A673 (cell line): ENCODE measurements at regions not wholly inside any gene's neighbourhood (a gene's known extent, or its start where the extent isn't known, plus 50 kb on each side); places are given as distances from the start of the nearest gene placed in this dataset.

Experiments
- EZH2 ChIP-seq: fragments of 200-600 bp; sonication (generic); IDR thresholded peaks from 2 replicates; pipeline ENCODE4 v1.6.1; 2017; ENCODE audit warnings: borderline replicate concordance, low read depth, mild to moderate bottlenecking, mixed read lengths, antibody characterized with exemption, low read length; ENCODE audit not compliant: poor library complexity, severe bottlenecking
- TF ChIP-seq, protein P1 (sequence below): fragments of 300-800, 200-600 bp; sonication (generic); conservative IDR thresholded peaks from 2 replicates; pipeline ENCODE4 v1.5.1; 2017; ENCODE audit warnings: low read depth, mild to moderate bottlenecking, antibody characterized with exemption, low read length, moderate library complexity, mixed read lengths

DNA sequence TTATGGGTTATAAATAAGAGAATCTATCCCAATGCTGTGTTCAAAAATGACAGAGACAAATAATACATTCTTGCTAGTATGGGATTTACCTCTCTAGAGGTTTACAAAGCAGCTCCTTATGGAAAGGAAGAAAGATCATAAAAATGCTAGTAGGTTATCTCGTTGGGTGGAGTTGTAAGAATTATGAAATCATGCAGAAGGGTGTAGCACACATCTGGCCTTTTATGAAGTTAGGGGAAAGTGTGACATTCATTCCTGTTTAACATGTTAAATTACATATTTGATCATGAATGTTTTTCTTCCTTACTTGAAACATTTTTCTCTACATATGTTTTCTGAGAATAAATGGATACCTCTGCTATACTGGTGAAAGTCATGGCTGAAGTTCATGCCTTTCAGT lies 414.2 kb downstream of the SH3GL2 start:
- TF ChIP-seq, protein P1, sequence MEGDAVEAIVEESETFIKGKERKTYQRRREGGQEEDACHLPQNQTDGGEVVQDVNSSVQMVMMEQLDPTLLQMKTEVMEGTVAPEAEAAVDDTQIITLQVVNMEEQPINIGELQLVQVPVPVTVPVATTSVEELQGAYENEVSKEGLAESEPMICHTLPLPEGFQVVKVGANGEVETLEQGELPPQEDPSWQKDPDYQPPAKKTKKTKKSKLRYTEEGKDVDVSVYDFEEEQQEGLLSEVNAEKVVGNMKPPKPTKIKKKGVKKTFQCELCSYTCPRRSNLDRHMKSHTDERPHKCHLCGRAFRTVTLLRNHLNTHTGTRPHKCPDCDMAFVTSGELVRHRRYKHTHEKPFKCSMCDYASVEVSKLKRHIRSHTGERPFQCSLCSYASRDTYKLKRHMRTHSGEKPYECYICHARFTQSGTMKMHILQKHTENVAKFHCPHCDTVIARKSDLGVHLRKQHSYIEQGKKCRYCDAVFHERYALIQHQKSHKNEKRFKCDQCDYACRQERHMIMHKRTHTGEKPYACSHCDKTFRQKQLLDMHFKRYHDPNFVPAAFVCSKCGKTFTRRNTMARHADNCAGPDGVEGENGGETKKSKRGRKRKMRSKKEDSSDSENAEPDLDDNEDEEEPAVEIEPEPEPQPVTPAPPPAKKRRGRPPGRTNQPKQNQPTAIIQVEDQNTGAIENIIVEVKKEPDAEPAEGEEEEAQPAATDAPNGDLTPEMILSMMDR, result no peak
- no peak for TF ChIP-seq EZH2
